ENCODE measurements at regions not wholly inside any gene's neighbourhood (a gene's known extent, or its start where the extent isn't known, plus 50 kb on each side); places are given as distances from the start of the nearest gene placed in this dataset.

DNA sequence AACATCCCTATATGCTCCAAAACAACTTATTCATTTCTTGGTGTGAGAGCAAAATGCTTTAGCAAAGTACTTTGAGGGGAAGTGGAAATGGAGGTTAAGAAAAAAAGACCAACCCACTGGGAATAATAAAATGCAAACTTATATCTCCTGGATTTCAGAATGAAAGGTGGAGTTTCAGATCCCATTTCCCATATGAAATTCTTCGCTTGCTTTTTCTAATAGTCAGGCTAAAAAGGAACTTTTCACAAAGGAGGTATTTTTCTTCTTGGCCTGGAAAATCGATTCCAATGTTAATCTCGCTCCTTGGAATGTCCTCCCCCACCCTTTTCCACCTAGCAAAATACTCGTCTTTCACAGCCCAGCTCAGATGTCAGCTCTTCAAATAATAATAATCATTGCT, 360.9 kb downstream of the LPIN1 start:
- Histone ChIP-seq H3K9me3 (ENCODE audit: control insufficient read depth in 2 of 2, insufficient read depth in 1 of 2, low read depth in 1 of 2, low read length in 1 of 2) (no peaks in the 10 kb centered on the region), H3K4me1 (ENCODE audit: control insufficient read depth in 3 of 3, insufficient read depth in 2 of 3, low read depth in 1 of 3, low read length in 2 of 3) (no peaks in the 10 kb centered on the region), H3K27me3 (ENCODE audit: control insufficient read depth in 3 of 3, insufficient read depth in 3 of 3, low read length in 3 of 3) (no peaks in the 10 kb centered on the region), H3K27ac (ENCODE audit: low read depth in 1 of 3, low read length in 2 of 3) (no peak overlapping the region), H3K36me3 (ENCODE audit: control insufficient read depth in 3 of 3, insufficient read depth in 2 of 3, low read depth in 1 of 3, low read length in 3 of 3) (no peaks in the 10 kb centered on the region), H3K4me3 (ENCODE audit: low read depth in 1 of 3, low read length in 3 of 3) (no peak overlapping the region)
- WGBS, 3 donors: 38 to 65% (median 49%) methylated on average over 4 of the region's 4 CpGs
- FAIRE-seq: no peak
- no peak for DNase-seq

DNA sequence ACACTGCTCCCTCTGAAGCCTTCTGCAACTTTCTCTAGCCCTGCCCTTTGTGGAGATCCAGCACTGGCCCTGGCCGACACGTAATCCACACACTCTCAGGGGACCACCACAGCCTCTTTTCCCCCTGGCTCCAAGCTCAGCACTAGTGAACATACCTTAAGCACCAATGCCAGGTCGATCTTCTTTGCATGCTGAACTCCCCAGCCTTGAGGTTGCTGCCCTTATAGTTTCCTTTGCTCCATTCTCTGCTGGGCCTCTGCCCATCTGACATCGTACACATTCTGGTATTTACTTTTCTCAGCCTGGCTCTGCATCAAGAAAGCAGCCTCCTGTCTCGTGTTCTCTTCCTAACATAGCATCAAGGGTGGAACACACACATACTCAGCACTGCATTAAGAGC, 361.5 kb downstream of the LPIN1 start:
- FAIRE-seq: no peak
- DNase-seq: no peak
- H3K4me1 ChIP-seq (ENCODE audit: control insufficient read depth in 3 of 3, insufficient read depth in 2 of 3, low read depth in 1 of 3, low read length in 2 of 3): no peaks in the 10 kb centered on the region

DNA sequence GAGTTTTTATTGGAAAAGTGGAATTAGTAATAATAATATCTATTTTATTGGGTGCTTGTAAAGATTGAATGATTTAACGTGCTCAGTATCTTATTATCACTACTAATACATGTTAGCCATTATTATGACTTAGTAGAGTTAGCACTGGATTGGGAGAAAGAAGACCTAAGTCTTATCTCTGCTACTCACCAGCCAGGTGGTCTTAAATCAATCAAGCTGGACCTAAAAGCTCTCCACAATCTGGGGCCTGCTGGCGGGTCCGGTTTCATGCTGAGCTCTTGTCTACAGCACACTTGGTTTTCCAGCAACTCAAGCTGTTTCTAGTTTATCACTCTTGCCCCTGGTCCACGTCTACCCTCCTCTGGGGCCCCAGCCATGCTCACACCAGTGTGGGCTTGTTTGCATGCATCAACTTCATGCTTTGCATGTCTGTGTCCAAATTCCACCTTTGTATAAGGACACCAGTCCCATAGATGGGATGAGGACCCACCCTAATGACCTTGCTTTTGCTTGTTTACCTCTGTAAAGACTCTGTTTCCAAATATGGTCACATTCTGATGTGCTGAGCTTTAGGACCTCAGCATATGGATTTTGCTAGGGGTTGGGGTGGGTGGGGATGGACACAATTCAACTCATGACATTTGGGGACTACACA, 363.1 kb downstream of the LPIN1 start:
- H3K9me3 ChIP-seq (ENCODE audit: control insufficient read depth in 2 of 2, insufficient read depth in 1 of 2, low read depth in 1 of 2, low read length in 1 of 2): no peaks in the 10 kb centered on the region
- 52 to 65% (median 64%) methylated on average over 4 of the region's 4 CpGs for WGBS, 3 donors
- no peak for FAIRE-seq
- H3K4me3 ChIP-seq (ENCODE audit: low read depth in 1 of 3, low read length in 3 of 3): no peak overlapping the region
- no peaks in the 10 kb centered on the region for H3K4me1 ChIP-seq (ENCODE audit: control insufficient read depth in 3 of 3, insufficient read depth in 2 of 3, low read depth in 1 of 3, low read length in 2 of 3)
- no peak for DNase-seq
- H3K36me3 ChIP-seq (ENCODE audit: control insufficient read depth in 3 of 3, insufficient read depth in 2 of 3, low read depth in 1 of 3, low read length in 3 of 3): no peaks in the 10 kb centered on the region
- no peaks in the 10 kb centered on the region for H3K27me3 ChIP-seq (ENCODE audit: control insufficient read depth in 3 of 3, insufficient read depth in 3 of 3, low read length in 3 of 3)
- H3K27ac ChIP-seq (ENCODE audit: low read depth in 1 of 3, low read length in 2 of 3): no peak overlapping the region

More for the DNA sequence above, 361.5 kb downstream of the LPIN1 start:
- 47 to 63% (median 48%) methylated on average over 5 of the region's 5 CpGs for WGBS, 3 donors
- Histone ChIP-seq H3K9me3 (ENCODE audit: control insufficient read depth in 2 of 2, insufficient read depth in 1 of 2, low read depth in 1 of 2, low read length in 1 of 2) (no peaks in the 10 kb centered on the region), H3K27me3 (ENCODE audit: control insufficient read depth in 3 of 3, insufficient read depth in 3 of 3, low read length in 3 of 3) (no peaks in the 10 kb centered on the region), H3K27ac (ENCODE audit: low read depth in 1 of 3, low read length in 2 of 3) (no peak overlapping the region), H3K36me3 (ENCODE audit: control insufficient read depth in 3 of 3, insufficient read depth in 2 of 3, low read depth in 1 of 3, low read length in 3 of 3) (no peaks in the 10 kb centered on the region), H3K4me3 (ENCODE audit: low read depth in 1 of 3, low read length in 3 of 3) (no peak overlapping the region)

GRCh38 chr2:12110074-12110473, 363.6 kb downstream of the LPIN1 start:
- H3K9me3 ChIP-seq (ENCODE audit: control insufficient read depth in 2 of 2, insufficient read depth in 1 of 2, low read depth in 1 of 2, low read length in 1 of 2): no peaks in the 10 kb centered on the region
- DNase-seq (no peak), FAIRE-seq (no peak)
- no peaks in the 10 kb centered on the region for H3K36me3 ChIP-seq (ENCODE audit: control insufficient read depth in 3 of 3, insufficient read depth in 2 of 3, low read depth in 1 of 3, low read length in 3 of 3)
- no peak overlapping the region for H3K27ac ChIP-seq (ENCODE audit: low read depth in 1 of 3, low read length in 2 of 3)
- WGBS, 3 donors: 29 to 64% (median 46%) methylated on average over 4 of the region's 4 CpGs
- H3K4me1 ChIP-seq (ENCODE audit: control insufficient read depth in 3 of 3, insufficient read depth in 2 of 3, low read depth in 1 of 3, low read length in 2 of 3): no peaks in the 10 kb centered on the region
- no peak overlapping the region for H3K4me3 ChIP-seq (ENCODE audit: low read depth in 1 of 3, low read length in 3 of 3)
- H3K27me3 ChIP-seq (ENCODE audit: control insufficient read depth in 3 of 3, insufficient read depth in 3 of 3, low read length in 3 of 3): no peaks in the 10 kb centered on the region

- Histone ChIP-seq H3K9me3 (ENCODE audit: control insufficient read depth in 2 of 2, insufficient read depth in 1 of 2, low read depth in 1 of 2, low read length in 1 of 2) (no peaks in the 10 kb centered on the region), H3K4me1 (ENCODE audit: control insufficient read depth in 3 of 3, insufficient read depth in 2 of 3, low read depth in 1 of 3, low read length in 2 of 3) (no peaks in the 10 kb centered on the region), H3K36me3 (ENCODE audit: control insufficient read depth in 3 of 3, insufficient read depth in 2 of 3, low read depth in 1 of 3, low read length in 3 of 3) (no peaks in the 10 kb centered on the region), H3K27me3 (ENCODE audit: control insufficient read depth in 3 of 3, insufficient read depth in 3 of 3, low read length in 3 of 3) (no peaks in the 10 kb centered on the region), H3K4me3 (ENCODE audit: low read depth in 1 of 3, low read length in 3 of 3) (no peak overlapping the region), H3K27ac (ENCODE audit: low read depth in 1 of 3, low read length in 2 of 3) (no peak overlapping the region)
- 81 to 88% (median 81%) methylated on average over 5 of the region's 5 CpGs for WGBS, 3 donors
- DNase-seq (no peak), FAIRE-seq (no peak)
These were observed 364.0 kb downstream of the LPIN1 start for GRCh38 chr2:12110481-12110880.

- WGBS, 3 donors: 75 to 82% (median 80%) methylated on average over 1 of the region's 1 CpG
- Histone ChIP-seq H3K4me3 (ENCODE audit: low read depth in 1 of 3, low read length in 3 of 3) (no peak overlapping the region), H3K27me3 (ENCODE audit: control insufficient read depth in 3 of 3, insufficient read depth in 3 of 3, low read length in 3 of 3) (no peaks in the 10 kb centered on the region), H3K4me1 (ENCODE audit: control insufficient read depth in 3 of 3, insufficient read depth in 2 of 3, low read depth in 1 of 3, low read length in 2 of 3) (no peaks in the 10 kb centered on the region), H3K9me3 (ENCODE audit: control insufficient read depth in 2 of 2, insufficient read depth in 1 of 2, low read depth in 1 of 2, low read length in 1 of 2) (no peaks in the 10 kb centered on the region), H3K27ac (ENCODE audit: low read depth in 1 of 3, low read length in 2 of 3) (no peak overlapping the region), H3K36me3 (ENCODE audit: control insufficient read depth in 3 of 3, insufficient read depth in 2 of 3, low read depth in 1 of 3, low read length in 3 of 3) (no peaks in the 10 kb centered on the region)
- DNase-seq: no peak
- FAIRE-seq: no peak
These were observed 367.0 kb downstream of the LPIN1 start for GRCh38 chr2:12113412-12113811.

DNA sequence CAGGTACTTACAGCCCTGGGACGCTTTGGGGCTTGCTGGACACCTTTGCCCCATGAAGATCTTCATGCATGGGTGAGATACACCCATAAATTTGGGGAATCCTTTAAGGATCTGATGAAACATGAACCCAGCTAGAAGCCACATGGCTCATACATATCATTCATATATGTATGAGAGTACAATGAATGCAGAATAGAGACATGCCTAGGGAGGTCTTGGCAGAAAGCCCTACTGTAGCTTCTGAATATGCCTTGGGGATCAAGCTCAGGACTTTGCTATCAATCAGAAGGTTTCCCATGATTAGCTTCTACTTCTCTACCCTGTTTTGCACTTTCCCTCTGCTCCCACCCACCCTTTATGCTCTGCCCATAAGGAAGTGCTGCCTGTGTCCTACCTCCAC, 368.4 kb downstream of the LPIN1 start:
- Histone ChIP-seq H3K4me3 (ENCODE audit: low read depth in 1 of 3, low read length in 3 of 3) (no peak overlapping the region), H3K9me3 (ENCODE audit: control insufficient read depth in 2 of 2, insufficient read depth in 1 of 2, low read depth in 1 of 2, low read length in 1 of 2) (no peaks in the 10 kb centered on the region), H3K36me3 (ENCODE audit: control insufficient read depth in 3 of 3, insufficient read depth in 2 of 3, low read depth in 1 of 3, low read length in 3 of 3) (no peaks in the 10 kb centered on the region), H3K27ac (ENCODE audit: low read depth in 1 of 3, low read length in 2 of 3) (no peak overlapping the region), H3K27me3 (ENCODE audit: control insufficient read depth in 3 of 3, insufficient read depth in 3 of 3, low read length in 3 of 3) (no peaks in the 10 kb centered on the region), H3K4me1 (ENCODE audit: control insufficient read depth in 3 of 3, insufficient read depth in 2 of 3, low read depth in 1 of 3, low read length in 2 of 3) (no peaks in the 10 kb centered on the region)
- FAIRE-seq (no peak), DNase-seq (no peak)
- WGBS, 3 donors: 0 to 43% (median 26%) methylated on average over 1 of the region's 1 CpG

DNA sequence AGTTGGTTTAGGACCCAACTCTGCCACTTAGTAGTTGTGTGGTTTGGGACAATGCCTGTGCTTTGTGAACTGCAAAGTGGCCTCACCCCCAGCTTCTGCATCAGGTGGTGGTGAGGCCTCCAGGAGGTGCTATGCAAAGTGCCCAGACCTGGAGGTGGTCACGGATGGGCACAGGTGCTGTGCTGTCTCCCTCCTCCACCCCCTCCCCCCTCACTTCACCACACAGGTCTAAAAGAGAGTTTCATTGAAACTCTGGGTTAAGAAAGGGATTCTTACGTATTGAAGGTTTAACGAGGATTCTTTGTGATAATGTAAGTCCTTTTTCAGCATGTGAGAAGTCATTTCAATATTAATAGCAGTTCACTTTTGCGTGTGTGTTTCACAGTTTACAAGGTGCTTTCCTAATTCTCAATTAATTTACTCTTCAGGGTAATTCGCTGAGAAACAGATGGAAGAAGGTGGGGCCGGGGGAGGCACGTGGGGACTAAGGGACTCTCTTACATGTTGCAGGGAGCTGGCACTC, 369.9 kb downstream of the LPIN1 start:
- 64 to 80% (median 76%) methylated on average over 7 of the region's 7 CpGs for WGBS, 3 donors

GRCh38 chr2:12119841-12120240, 373.4 kb downstream of the LPIN1 start:
- FAIRE-seq (no peak), DNase-seq (no peak)
- no peak overlapping the region for H3K4me3 ChIP-seq (ENCODE audit: low read depth in 1 of 3, low read length in 3 of 3)
- H3K9me3 ChIP-seq (ENCODE audit: control insufficient read depth in 2 of 2, insufficient read depth in 1 of 2, low read depth in 1 of 2, low read length in 1 of 2): no peaks in the 10 kb centered on the region
- no peak overlapping the region for H3K27ac ChIP-seq (ENCODE audit: low read depth in 1 of 3, low read length in 2 of 3)
- no peaks in the 10 kb centered on the region for H3K27me3 ChIP-seq (ENCODE audit: control insufficient read depth in 3 of 3, insufficient read depth in 3 of 3, low read length in 3 of 3)
- no peaks in the 10 kb centered on the region for H3K36me3 ChIP-seq (ENCODE audit: control insufficient read depth in 3 of 3, insufficient read depth in 2 of 3, low read depth in 1 of 3, low read length in 3 of 3)
- H3K4me1 ChIP-seq (ENCODE audit: control insufficient read depth in 3 of 3, insufficient read depth in 2 of 3, low read depth in 1 of 3, low read length in 2 of 3): no peaks in the 10 kb centered on the region

More for the DNA sequence above, 369.9 kb downstream of the LPIN1 start:
- FAIRE-seq (no peak), DNase-seq (no peak)
- Histone ChIP-seq H3K4me3 (ENCODE audit: low read depth in 1 of 3, low read length in 3 of 3) (no peak overlapping the region), H3K4me1 (ENCODE audit: control insufficient read depth in 3 of 3, insufficient read depth in 2 of 3, low read depth in 1 of 3, low read length in 2 of 3) (no peaks in the 10 kb centered on the region), H3K27me3 (ENCODE audit: control insufficient read depth in 3 of 3, insufficient read depth in 3 of 3, low read length in 3 of 3) (no peaks in the 10 kb centered on the region), H3K36me3 (ENCODE audit: control insufficient read depth in 3 of 3, insufficient read depth in 2 of 3, low read depth in 1 of 3, low read length in 3 of 3) (no peaks in the 10 kb centered on the region), H3K27ac (ENCODE audit: low read depth in 1 of 3, low read length in 2 of 3) (no peak overlapping the region), H3K9me3 (ENCODE audit: control insufficient read depth in 2 of 2, insufficient read depth in 1 of 2, low read depth in 1 of 2, low read length in 1 of 2) (no peaks in the 10 kb centered on the region)
